GM18858 (cell line): ENCODE measurements at regions not wholly inside any gene's neighbourhood (a gene's known extent, or its start where the extent isn't known, plus 50 kb on each side); places are given as distances from the start of the nearest gene placed in this dataset.

Source experiments
- ATAC-seq: cut with Tn5 transposase; IDR thresholded peaks from one replicate; pipeline ENCODE4 v1.9.1; 2021; ENCODE audit not compliant: unreplicated experiment

DNA sequence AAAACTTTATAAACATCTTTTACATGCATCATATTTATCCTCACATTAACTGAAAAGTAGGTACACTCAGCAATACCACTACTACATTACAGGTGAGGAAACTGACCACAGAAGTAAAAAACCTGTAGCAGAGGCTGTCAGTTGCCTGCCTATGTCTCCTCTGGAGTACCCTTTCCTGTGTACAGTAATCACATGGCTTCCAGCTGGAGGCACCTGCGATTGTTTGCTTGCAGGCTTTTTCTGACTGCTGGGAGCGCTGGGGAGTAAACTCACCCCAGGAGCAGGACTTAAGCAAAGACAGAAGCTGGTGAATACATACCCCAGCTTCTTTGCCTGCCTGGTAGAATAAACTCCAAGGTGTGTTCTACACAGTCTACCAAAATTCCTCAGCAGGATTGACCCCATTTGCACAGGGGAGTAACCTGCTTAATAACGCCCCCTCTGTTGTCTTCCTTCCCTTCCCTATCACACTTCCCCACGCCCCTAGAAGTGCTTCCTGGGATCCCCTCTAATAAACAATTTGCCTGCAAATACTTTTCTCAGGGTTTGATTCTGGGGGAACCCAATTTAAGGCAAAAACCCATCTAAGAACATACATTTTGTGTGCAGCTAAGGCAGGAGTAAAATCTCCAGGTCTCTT is 138.9 kb downstream of the PTH2R start:
- no peak for ATAC-seq

DNA sequence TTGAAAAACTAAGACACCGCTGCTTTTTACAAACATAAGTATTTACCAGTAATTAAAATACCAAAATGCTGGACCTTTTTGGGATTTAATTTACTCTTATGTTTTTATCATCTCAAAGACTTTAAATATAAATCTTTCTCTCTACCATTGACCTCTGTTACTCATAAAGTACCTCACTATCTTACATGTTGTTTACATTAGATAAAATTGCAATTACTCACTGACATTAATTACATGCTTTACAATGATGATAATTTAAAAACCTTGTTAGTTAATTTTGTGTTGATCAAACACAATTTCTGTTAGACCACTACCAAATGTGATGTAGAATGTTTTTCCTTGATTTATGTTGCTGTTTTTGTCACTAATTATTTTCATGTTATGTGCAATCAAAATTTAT is 139.5 kb downstream of the PTH2R start:
- ATAC-seq, result no peak

DNA sequence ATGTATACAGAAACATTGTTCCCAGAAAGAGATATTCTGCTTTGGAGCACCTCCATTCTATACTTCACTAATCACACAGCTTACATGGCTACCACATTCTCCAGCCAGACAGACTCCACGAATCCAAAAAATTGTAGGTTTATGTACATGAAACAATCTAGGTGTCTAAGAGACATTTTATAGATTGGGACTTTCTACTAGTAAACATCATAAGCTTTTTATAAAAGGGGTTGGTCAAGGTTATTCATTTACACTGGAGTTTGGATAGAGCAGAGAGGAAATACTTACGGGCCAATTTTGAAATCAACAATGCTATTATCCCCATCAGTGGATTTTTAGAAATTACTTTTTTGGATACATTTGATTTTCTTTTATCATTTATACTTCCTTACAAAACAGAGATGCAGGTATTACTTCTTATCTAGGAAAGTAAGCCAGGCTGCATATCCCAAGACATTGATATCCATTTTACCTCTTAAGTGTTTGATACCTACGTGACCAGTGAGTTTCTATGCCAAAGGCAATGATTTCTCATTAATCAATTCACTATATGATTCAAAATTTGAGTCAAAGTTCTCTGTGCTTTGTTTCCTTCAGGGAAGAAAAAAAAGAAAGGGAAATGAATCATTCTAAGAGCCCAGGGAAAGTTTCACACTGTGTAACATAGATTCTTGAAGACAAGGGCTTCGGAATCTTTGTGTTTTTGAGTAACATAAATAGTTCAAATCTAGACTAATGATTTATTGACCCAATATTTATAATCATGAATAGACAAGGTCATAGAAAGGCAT is 140.5 kb downstream of the PTH2R start:
- ATAC-seq, result no peak

GRCh38 chr2:208548700-208549099 is 142.1 kb downstream of the PTH2R start:
- ATAC-seq, result no peak

GRCh38 chr2:208549546-208550158 is 143.1 kb downstream of the PTH2R start:
- no peak for ATAC-seq

DNA sequence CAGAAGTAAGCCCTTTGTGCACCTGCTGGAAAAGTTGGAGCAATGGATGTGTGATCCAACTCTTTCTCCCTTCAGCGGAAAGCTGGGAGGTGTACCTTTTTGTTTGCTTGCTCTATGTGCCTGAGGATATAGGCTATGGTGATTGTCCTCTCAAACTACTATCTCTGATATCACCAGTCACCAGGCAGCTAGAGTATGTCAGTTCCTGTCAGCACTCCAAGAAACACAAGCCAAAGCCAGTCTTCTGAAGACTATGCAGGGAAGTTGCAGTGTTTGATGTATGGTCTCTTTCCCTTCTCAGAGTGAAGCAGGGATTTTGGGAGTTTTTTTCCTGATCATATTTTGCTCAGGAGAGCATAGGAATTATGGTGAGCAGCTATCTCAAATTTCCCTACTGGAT is 146.4 kb downstream of the PTH2R start:
- no peak for ATAC-seq

- ATAC-seq, result no peak
Measured at GRCh38 chr2:208556983-208557484, 150.4 kb downstream of the PTH2R start.

DNA sequence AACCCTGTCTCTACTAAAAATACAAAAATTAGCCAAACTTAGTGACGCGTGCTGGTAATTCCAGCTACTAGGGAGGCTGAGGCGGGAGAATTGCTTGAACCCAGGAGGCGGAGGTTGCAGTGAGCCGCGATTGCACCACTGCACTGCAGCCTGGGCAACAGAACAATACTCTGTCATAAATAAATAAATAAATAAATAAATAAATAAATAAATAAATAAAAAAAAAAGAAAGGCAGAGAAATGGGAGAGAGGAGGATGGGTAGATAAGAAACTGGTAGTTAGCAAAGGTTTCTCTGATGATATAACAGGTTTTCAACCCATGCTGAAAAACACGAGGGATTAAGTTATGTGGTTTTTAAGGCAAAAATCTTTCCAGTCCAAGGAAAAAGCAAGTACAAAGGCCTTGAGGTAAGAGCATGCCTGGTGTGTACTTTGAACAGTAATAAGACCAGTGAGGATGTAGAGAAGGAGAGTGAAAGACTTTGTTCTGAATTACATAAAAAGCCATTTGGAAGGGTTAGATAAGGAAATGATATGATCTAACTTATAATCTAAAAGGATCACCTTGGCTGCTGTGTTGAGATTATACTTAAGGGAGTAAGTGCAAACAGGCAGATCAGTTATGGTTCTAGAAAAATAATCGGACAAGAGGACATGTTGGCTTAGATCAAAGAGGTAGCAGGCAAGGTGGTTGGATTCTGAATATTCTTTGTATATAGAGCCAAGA is 159.3 kb downstream of the PTH2R start:
- ATAC-seq, result no peak

DNA sequence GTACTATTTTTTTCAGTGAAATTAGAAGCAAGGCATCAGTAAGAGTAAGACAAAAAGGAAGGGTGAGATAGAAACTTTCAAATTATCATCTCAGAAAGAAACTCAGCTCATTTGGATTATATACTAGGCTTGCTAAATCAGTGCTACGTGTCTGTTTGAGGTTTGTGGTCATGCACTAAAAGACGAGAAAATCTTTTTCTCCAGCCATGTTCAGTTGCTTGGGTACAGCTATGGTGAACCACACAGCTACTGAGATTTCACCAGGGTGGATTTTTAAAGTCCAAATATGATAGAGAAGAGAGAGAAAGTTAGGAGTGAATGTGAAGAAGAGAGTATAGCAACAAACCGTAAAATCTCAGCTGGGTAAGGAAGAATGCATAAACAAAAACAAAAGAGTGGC is 161.6 kb downstream of the PTH2R start:
- no peak for ATAC-seq

DNA sequence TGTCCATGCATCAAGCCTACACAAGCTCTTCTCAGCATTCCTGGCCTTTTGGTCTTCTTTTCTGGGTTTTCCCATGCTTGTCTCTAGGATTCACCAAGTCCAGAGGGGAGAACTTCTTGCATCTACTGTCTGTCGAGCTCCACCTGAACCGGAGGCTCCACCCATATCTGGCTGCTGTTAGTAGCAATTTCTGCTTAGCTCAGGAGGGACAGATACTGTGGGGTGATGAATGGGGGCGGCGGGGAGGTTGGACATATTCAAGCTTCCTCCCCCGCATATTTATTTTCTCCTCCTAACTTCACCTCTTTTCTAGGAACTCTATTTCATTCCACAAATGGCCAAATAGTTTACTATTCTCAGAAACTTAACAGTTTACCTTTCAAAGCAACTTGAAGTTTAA is 163.5 kb downstream of the PTH2R start:
- ATAC-seq, result no peak

- no peak for ATAC-seq
Measured at GRCh38 chr2:208570851-208571763, 164.5 kb downstream of the PTH2R start.

DNA sequence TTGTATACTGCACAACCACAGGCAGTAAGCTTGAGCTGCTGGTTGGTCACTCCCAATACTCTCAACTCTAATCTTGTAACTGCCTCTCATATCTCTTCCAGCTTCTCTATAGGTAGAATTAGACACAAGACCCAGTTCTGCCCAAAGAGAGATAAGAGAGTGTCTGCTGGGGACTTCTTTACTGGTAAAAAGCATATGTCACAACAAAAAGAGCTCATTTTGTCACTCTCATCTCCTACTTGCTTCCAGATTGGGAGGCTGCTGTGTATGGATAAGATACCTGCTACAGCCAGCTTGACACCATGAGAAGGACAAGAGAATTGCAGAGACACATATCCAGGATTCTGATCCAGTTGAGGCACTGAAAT is 165.2 kb downstream of the PTH2R start:
- no peak for ATAC-seq

GRCh38 chr2:208573569-208573968 is 167.0 kb downstream of the PTH2R start:
- ATAC-seq, result no peak

DNA sequence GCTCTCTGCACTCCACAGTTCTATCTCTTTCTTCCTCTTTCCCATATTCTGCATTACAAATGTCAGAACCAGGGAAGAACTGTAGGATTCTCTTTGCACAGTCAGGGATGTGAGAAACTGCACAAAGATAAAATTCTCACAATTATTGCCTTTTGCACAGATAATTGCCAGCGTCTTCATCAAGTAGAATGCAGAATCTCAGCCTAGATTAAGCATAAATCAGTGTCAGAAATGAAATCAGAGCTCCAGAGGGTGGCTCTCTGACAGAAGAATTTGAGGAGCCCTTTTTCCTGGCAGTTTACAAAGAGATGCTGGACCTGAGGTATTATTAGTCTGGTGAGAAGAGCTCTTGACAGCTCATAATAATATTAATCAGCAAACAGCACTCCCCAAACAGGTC is 173.1 kb downstream of the PTH2R start:
- no peak for ATAC-seq

DNA sequence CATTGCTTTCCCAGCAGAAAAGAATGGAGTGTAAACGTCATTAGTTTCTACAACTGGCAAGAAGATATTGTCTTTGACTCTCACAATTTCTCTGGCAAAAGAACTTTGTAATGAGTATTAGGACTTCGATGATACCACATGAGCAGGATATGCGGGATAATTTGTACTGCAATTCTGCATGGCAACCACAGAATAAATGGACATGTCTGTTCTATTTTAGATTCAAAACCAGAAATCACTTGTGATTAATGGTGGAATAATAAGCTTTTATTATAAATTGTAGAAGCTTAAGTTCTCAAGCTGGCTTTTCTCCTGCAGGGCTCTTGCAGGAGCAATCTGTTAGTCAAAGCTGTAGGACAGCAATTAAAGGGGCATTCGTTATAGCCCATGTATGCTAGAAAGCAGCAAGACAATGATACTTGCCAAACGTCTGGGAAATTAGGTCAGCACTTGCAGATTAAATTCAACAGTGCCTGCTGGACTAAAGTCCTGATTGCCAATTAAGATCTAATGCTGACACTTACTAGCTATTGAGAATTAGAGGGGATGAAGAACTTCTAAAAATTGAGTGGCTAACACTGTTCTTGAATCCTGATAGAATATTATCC is 177.9 kb downstream of the PTH2R start:
- ATAC-seq, result no peak

DNA sequence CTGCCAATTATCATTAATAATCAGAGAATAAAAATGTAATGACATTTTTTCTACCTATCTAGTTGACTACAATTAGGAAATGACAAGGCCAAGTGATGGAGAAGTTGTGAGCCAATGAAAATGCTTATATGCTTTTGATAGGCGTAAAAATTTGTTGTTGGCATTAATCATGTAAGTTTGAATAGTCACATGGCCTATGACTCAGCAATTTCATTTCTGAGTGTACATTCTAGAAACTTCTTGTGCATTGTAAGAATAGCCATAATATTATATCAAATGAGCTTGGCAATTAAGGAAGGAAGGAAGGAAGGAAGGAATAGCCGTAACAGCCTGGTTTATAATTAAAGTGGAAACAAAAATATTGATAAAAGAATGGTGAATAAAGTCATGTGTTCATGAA is 179.9 kb downstream of the PTH2R start:
- ATAC-seq, result no peak

DNA sequence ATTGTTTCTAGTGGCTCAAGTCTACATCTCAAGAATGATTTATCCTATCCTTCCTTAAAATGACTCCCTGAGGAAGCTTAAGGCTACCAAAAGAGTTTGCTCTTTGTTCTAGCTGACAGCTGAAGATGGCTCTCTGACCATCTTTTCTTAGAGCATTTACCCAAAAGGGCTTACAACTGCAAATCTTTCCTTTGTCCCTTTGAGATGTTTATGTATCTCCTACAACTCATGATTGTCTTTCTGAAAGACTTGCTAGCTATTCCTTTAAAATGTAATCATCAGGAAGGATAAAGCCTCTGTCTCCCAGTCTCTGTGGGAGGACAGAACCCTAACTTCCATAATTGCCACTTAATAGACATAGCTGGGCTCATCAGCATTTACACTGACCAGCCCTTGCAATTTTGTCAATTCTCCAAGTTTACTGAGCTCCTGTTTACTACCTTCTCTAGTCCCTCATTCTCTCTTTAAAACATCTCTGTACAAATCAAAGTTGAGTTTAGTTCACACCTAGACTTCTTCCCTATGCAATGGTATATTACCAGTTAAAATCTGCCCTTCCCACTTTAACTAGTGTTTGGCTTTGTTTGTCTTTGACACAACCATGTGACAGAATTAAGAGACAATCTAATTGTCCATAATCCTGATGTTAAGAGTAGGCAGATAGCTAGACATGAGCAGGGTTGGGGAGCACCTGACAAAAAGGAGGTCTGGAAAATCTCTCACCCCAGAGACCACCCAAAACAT is 188.2 kb downstream of the PTH2R start:
- no peak for ATAC-seq

DNA sequence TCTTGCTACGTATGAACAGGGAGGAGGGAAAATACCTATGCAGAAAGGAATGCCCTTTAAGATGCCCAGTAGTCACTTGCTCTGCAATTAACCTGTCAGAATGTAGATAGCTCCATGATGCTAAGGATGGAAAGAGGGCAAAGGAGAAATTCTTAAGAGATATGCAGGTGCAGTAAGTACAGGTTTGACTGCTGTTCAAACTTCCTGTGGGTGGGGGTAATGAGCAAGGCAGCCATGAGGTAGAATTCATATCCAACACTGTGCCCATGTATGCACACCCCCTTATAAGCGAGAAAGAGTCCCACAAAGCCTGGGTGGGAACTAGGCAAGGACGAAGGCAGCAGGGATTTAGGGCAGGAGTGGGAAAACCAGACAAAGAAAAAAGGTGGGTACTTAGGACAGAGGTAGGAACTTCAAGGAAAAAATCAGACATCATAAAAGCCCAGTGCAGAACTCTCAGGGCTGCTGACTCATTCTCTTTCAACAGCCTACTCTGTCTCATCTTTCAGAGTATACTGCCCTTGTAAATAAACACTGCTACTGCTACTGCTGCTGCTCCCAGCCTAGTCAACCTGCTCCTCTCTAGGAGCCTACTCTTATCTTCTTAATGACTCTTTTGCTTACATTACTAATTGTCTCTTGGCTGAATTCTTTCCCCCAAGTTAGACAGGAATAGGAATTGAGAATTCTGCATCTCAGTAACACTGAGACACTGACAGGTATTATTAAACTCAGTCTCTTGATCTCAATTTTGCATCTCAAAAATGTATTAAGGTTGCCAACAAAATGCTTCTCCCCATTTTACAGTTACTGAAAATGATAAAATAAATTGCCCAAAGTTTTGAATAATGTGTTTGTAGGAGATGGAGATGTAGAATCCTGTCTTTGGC is 189.0 kb downstream of the PTH2R start:
- ATAC-seq, result no peak
